Mucosa of descending colon (tissue), 3 donors: ENCODE measurements at regions not wholly inside any gene's neighbourhood (a gene's known extent, or its start where the extent isn't known, plus 50 kb on each side); places are given as distances from the start of the nearest gene placed in this dataset.

Experiments
- ATAC-seq: fragments of 200-7000 bp; cut with Tn5 transposase; one replicate; pipeline ENCODE4 v1.9.1; 2020; ENCODE audit warnings: mild to moderate bottlenecking, moderate library complexity
- DNase-seq, 3 donors: peaks; one replicate each; pipeline ENCODE4 v3.0.0-alpha.2; 2020
- H3K36me3 ChIP-seq: fragments of 200-600 bp; one replicate; pipeline ENCODE4 v1.8.0; 2021; ENCODE audit warnings: low read depth, mild to moderate bottlenecking
- H3K4me1 ChIP-seq: fragments of 200-600 bp; one replicate; pipeline ENCODE4 v1.8.0; 2021; ENCODE audit warnings: low read depth, mild to moderate bottlenecking
- H3K4me3 ChIP-seq: fragments of 200-600 bp; one replicate; pipeline ENCODE4 v1.8.0; 2021; ENCODE audit warnings: mild to moderate bottlenecking
- H3K9me3 ChIP-seq: fragments of 200-600 bp; one replicate; pipeline ENCODE4 v1.8.0; 2021; ENCODE audit warnings: mild to moderate bottlenecking
- intact Hi-C, 2 donors: fragments of 100-400 bp; cut with DNase I in 1 of 2; cut with micrococcal nuclease in 1 of 2; formaldehyde crosslinking; loops; one replicate each; pipeline versions ENCODE4 v1.11.0 to v1.11.1; 2022; cut with DNase I, micrococcal nuclease
- TF ChIP-seq, protein P1 (sequence below): fragments of 200-600 bp; IDR thresholded peaks from one replicate; pipeline ENCODE4 v1.8.0; 2022; ENCODE audit warnings: antibody characterized with exemption, mild to moderate bottlenecking
- donor health status: DM: no; HTN: no; CAD: no; lungs with moderate emphysema.
- donor health status: DM: no; HTN: no; CAD: no.
- donor health status: DM: no; HTN: yes; CAD: no.

GRCh38 chr4:43282534-43282933 lies 390.0 kb downstream of the GRXCR1 start:
- TF ChIP-seq, protein P1, sequence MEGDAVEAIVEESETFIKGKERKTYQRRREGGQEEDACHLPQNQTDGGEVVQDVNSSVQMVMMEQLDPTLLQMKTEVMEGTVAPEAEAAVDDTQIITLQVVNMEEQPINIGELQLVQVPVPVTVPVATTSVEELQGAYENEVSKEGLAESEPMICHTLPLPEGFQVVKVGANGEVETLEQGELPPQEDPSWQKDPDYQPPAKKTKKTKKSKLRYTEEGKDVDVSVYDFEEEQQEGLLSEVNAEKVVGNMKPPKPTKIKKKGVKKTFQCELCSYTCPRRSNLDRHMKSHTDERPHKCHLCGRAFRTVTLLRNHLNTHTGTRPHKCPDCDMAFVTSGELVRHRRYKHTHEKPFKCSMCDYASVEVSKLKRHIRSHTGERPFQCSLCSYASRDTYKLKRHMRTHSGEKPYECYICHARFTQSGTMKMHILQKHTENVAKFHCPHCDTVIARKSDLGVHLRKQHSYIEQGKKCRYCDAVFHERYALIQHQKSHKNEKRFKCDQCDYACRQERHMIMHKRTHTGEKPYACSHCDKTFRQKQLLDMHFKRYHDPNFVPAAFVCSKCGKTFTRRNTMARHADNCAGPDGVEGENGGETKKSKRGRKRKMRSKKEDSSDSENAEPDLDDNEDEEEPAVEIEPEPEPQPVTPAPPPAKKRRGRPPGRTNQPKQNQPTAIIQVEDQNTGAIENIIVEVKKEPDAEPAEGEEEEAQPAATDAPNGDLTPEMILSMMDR, result no peak
- no peak for ATAC-seq
- no peak for DNase-seq
- Histone ChIP-seq H3K36me3 (no peaks in the 10 kb centered on the region), H3K4me1 (no peaks in the 10 kb centered on the region), H3K9me3 (peaks cover 38% of the 10 kb centered on the region), H3K4me3 (no peak overlapping the region)
- intact Hi-C loops, result no loop called here

- intact Hi-C loops, result no loop called here
- Histone ChIP-seq H3K9me3 (peaks cover 34% of the 10 kb centered on the region), H3K4me3 (no peak overlapping the region), H3K4me1 (no peaks in the 10 kb centered on the region), H3K36me3 (no peaks in the 10 kb centered on the region)
- TF ChIP-seq, protein P1, result no peak
- ATAC-seq, result no peak
- DNase-seq, result no peak
These were observed 393.6 kb downstream of the GRXCR1 start for GRCh38 chr4:43286137-43286536.

DNA sequence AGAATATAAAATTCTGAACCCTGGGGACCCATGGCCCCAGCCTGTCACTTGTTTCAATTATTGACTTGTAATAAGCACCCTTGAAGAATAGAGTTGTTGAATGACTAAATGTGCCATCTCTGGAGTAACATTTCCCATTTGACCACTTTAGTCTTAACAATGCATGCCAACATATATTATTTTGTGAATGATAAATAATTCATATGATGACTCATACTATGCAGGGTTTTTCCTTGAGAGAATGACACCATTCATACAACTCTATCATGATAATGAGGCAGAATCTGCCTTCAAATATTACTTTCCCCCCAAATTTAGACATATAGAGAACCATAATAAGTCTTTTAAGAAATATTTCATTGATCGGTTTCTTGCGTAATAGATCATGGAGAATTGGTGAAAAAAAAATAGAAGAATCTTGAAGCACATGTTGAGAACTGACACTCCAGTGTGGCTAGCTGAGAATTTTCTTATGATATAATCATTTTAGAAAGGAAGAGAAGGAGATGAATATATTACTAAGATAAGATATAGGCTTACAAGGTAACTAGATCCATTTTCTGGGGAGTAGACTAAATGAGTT lies 404.5 kb downstream of the GRXCR1 start:
- ATAC-seq, result no peak
- no peak for DNase-seq
- H3K4me3 ChIP-seq, result no peak overlapping the region
- intact Hi-C loops, result no loop called here
- H3K36me3 ChIP-seq, result no peaks in the 10 kb centered on the region
- TF ChIP-seq, protein P1, result no peak
- no peaks in the 10 kb centered on the region for H3K4me1 ChIP-seq
- H3K9me3 ChIP-seq, result peaks cover 23% of the 10 kb centered on the region

DNA sequence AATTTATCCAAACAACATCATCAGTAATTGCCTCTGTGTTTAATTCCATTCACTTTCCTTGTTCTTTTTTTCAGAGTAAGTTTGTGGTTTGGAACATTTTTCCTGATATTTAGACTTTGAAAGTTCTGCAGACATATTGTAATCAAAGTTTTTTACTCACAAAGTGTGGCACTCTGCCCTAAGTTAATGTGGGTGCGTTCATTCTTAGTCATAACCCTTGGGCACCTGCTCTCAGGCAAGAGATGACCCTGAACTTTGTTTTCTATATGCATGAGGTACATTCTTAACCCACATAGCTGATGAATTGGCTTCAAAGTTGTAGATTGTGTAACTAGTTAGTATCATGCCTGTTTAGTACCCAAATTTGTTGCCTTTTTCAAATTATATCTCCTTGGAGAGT lies 424.3 kb downstream of the GRXCR1 start:
- Histone ChIP-seq H3K4me3 (no peak overlapping the region), H3K36me3 (no peaks in the 10 kb centered on the region), H3K9me3 (peaks cover 29% of the 10 kb centered on the region), H3K4me1 (no peaks in the 10 kb centered on the region)
- DNase-seq (no peak), ATAC-seq (no peak)
- intact Hi-C loops, result no loop called here
- TF ChIP-seq, protein P1, result no peak

- no peak for DNase-seq
- intact Hi-C loops, result no loop called here
- H3K36me3 ChIP-seq, result no peaks in the 10 kb centered on the region
- H3K4me1 ChIP-seq, result no peaks in the 10 kb centered on the region
- ATAC-seq, result no peak
- TF ChIP-seq, protein P1, result no peak
- H3K4me3 ChIP-seq, result no peak overlapping the region
- H3K9me3 ChIP-seq, result peaks cover 28% of the 10 kb centered on the region
These were observed 432.9 kb downstream of the GRXCR1 start for GRCh38 chr4:43325220-43325967.
